GM19455 (cell line): ENCODE measurements at regions not wholly inside any gene's neighbourhood (a gene's known extent, or its start where the extent isn't known, plus 50 kb on each side); places are given as distances from the start of the nearest gene placed in this dataset.
"Not testable (repeated sequence)": the region's sequence is repeated elsewhere in the genome, so short reads cannot be mapped to it uniquely, and the experiment has no call there.

Source experiments
- ATAC-seq: cut with Tn5 transposase; IDR thresholded peaks from one replicate; pipeline ENCODE4 v1.9.1; 2021; ENCODE audit not compliant: unreplicated experiment

DNA sequence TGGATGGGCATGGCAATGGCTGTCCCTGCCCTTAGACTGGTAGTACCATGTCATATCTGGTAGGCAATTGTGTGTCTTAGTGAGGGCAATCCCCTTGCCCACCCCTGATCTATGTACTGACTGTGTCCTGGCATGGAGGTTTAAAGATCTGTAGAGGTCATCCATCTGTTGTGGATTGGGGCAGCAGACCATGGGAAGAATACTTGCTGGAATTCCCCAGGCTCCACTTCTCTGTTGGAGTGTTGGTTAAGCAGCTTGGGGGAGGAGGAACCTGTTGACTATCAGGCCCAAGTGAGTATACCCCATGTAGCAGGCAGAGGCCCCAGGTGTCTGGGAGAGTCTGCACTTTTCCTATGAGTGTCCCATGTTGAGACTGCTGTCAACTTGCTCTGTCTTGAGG is 246.7 kb upstream of the DIPK2B start:
- no peak for ATAC-seq

GRCh38 chrX:45445745-45446412 is 245.2 kb upstream of the DIPK2B start:
- no peak for ATAC-seq

DNA sequence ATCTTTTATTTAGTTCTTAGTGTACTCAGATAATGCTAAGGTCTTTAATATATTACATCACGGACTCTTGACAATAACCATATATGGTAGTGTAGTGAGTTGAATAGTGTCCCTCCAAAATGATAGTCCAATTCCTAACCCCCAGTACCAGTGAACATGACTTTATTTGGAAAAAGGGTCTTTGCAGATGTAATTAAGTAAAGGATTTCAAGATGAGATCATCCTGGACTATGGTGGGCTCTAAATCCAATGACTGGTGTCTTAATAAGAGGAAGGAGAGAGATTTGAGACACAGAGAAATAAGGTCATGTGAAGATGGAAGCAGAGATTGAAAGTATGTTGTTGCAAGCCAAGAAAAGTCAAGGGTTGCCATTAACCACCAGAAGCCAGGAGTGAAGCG is 236.5 kb upstream of the DIPK2B start:
- no peak for ATAC-seq

DNA sequence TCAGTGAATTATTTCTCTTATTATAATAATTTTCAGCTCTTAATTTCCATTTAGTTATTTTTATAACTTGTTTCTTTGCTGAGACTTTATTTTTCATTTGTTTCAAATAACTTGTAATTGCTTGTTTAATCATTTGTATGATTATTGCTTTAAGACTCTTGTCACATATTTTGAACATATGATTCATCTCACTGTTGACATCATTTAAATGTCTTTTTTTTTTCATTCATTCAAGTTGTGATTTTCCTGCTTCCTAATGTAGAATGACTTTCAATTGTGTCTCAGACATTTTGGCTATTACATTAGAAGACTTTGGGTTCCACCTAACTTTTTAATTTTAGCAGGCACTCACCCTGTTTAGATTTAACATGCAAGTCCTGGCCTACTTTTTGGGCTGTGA is 234.8 kb upstream of the DIPK2B start:
- ATAC-seq = no peak

- no peak for ATAC-seq
Observed at GRCh38 chrX:45434231-45434630, 233.6 kb upstream of the DIPK2B start.

- ATAC-seq = no peak
Observed at GRCh38 chrX:45428831-45429230, 228.2 kb upstream of the DIPK2B start.

GRCh38 chrX:45424326-45424725 is 223.7 kb upstream of the DIPK2B start:
- ATAC-seq = no peak

- ATAC-seq = no peak
Observed at GRCh38 chrX:45422216-45422925, 221.7 kb upstream of the DIPK2B start.

DNA sequence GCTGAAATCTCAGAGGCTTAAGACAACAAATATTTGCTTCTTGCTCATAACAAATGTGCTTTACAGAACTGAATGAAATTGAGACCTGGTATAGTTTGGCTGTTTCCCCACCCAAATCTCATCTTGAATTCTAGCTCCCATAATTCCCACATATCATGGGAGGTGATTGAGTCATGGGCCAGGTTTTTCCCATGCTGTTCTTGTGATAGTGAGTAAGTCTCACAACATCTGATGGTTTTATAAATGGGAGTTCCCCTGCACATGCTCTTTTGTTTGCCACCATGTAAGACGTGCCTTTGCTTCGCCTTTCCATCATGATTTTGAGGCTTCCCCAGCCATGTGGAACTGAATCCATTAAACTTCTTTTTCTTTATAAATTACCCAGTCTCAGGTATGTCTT is 221.1 kb upstream of the DIPK2B start:
- no peak for ATAC-seq

DNA sequence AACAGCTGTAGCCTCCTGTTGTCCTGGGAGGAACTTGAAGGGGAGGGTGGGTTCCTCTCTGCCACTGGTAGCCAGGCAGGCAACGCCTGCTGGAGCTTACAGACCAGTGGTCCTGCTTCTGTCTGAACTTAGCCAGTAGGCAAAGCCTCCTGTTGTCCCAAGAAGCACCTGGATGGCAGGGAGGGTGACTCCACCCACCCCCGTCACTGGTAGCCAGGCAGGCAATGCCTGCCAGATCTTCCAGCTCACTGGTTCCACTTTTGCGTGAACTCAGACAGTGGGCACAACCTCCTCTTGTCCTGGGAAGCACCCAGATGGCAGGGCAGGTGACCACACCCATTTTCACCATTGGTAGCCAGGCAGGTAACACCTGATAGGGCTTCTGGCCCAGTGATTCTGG is 203.5 kb upstream of the DIPK2B start:
- ATAC-seq = no peak

- ATAC-seq = no peak
Observed at GRCh38 chrX:45401923-45402322, 201.2 kb upstream of the DIPK2B start.

GRCh38 chrX:45400951-45401725 is 200.5 kb upstream of the DIPK2B start:
- ATAC-seq = not testable (repeated sequence)

- no peak for ATAC-seq
Observed at GRCh38 chrX:45400027-45400779, 199.5 kb upstream of the DIPK2B start.

DNA sequence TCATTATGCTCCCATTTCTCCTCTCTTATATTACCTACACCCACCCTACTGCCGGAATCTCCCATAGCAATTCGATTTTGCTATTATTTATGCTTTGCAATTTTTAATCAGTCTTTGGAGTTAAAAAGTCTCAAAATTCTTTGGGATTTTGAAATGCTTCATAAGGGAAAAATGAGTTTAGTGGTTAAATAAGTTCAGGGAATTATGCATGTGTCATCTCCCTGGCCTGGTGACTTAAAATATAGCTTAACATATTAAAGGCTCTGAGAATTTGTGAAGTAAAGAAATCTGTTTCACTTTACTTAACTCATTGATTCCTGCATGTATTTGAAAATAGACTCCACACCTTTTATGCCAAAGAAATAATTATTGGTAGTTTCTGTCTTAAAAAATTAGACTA is 185.1 kb upstream of the DIPK2B start:
- no peak for ATAC-seq

DNA sequence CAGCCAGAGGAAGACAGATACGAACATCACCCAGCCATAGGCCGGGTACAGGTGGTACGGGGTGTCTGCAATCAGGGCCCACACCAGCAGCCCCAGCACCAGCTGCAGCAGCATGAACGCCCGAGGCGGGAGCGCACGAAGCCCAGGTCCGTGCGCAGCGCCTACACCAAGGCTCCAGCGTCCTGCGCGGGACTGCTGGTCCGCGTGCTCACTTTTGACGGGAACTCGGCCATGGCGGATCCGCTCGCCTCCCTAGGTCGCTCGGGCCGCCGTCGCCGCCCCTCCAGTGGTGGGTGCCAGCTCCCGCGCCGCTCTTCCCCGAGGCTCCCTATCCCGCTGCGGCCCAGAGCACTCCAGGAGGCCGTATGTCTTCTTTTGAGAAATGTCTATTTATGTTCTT is 181.2 kb upstream of the DIPK2B start:
- no peak for ATAC-seq

GRCh38 chrX:45381366-45381765 is 180.7 kb upstream of the DIPK2B start:
- ATAC-seq = no peak

DNA sequence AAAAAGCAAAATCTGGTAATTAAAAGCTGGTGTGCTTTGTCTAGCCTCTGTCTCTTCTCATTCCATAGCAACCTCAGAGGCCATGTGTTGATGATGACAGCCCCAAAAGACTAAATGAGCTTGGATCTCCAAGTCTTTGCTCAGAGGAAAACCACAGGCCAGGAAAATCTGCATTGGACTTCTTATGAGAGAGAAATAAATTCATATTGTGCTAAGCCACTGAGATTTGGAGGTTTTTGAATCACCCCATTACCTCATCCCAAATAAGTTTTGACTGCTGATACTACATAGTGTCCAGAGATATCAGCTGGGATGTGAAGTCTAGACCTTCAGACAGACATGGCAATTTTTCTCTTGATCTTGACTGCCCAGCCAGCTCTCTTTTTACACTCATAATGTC is 178.6 kb upstream of the DIPK2B start:
- no peak for ATAC-seq

DNA sequence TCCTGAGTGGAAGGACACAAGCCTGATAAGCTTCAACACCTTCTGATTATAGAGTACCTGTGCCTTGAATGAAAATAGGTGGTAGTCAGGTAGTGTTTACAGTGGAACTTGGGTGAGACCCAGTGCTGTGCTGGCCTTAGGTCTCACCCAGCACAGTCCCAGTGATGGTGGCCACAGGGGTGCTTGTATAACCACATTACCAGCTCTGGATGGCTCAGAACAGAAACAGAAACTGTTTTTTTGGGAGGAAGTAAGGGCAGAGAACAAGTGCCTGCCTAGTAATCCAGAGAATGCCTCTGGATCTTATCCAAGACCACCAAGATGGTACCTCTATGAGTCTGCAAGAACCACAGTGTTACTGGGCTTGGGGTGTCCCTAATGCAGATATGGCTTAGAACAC is 171.5 kb upstream of the DIPK2B start:
- ATAC-seq = no peak

DNA sequence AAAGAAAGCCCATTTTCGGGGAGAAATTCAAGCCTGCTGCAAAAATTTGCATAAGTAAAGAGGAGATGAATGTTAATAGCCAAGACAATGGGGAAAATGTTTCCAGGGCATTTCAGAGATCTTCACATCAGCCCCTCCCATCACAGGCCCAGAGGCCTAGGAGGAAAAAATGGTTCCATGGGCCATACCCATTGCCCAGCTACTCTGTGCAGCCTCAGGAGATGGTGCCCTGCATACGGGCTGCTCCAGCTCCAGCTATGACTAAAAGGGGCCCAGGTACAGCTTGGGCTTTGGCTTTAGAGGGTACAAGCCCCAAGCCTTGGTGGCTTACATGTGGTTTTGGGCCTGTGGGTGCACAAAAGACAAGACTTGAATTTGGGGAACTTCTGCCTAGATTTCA is 168.0 kb upstream of the DIPK2B start:
- no peak for ATAC-seq

DNA sequence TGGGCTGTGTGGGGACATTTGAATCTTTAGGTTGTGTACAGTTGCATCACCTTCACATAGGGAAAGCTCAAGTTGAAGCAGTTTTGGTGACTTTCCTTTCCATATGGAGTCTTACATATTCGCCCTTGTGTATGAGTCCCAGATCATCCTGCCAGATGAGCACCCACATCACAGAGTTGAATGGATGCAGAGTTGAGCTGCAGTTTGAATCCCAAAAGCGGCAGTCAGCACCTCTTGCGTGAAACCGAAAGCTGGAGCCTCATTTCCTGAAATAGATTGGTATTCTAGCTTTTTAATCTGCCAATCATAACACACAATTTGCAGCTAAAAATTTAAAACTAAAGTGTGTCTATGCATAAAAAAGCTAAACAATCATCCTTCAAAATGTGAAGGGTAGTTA is 162.9 kb upstream of the DIPK2B start:
- ATAC-seq = no peak

DNA sequence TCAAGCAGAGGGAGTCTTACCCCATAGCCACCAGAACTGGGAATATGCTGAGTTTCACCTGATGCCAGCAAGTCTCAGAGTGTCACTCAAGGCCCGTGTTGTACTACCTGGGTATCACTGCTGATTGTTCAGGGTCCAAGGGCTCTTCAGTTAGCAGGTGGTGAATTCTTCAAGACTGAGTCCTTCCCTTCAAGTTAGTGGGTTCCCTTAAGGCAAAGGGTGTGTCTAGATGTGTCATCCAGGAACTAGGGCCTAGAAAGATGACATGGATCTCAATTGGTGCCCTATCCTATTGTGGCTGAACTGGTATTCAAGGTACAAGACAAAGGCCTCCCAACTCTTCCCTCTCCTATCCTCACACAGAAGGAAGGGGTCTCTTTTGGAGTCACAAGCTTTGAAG is 159.9 kb upstream of the DIPK2B start:
- ATAC-seq = no peak
